ENCODE measurements at regions not wholly inside any gene's neighbourhood (a gene's known extent, or its start where the extent isn't known, plus 50 kb on each side); places are given as distances from the start of the nearest gene placed in this dataset.

- FAIRE-seq (no peak), DNase-seq (no peak)
- Histone ChIP-seq H3K4me1 (ENCODE audit: control insufficient read depth in 2 of 3, insufficient read depth in 2 of 3, low read depth in 1 of 3, low read length in 3 of 3) (peaks cover under 1 to 6% (median 3%) of the 10 kb centered on the region in 3 donors), H3K27ac (ENCODE audit: low read depth in 2 of 2, low read length in 2 of 2) (no peak overlapping the region), H3K4me3 (ENCODE audit: low read length in 3 of 3) (no peak overlapping the region), H3K9me3 (ENCODE audit: control insufficient read depth in 2 of 3, insufficient read depth in 1 of 3, low read length in 3 of 3) (no peaks in the 10 kb centered on the region), H3K36me3 (ENCODE audit: control insufficient read depth in 2 of 3, insufficient read depth in 3 of 3, low read length in 3 of 3) (no peaks in the 10 kb centered on the region), H3K27me3 (ENCODE audit: control insufficient read depth, insufficient read depth, low read length) (no peaks in the 10 kb centered on the region), H3K9ac (ENCODE audit: low read length in 3 of 3) (no peak overlapping the region)
- TF ChIP-seq CTCF (IDR thresholded peaks at IDR 0.05; ENCODE audit: borderline replicate concordance, extremely low read depth, insufficient read depth): no peak
- intact Hi-C loops (cut with DNase I): no loop called here
These were observed 117.9 kb upstream of the DAB2 start for GRCh38 chr5:39542511-39543285.

DNA sequence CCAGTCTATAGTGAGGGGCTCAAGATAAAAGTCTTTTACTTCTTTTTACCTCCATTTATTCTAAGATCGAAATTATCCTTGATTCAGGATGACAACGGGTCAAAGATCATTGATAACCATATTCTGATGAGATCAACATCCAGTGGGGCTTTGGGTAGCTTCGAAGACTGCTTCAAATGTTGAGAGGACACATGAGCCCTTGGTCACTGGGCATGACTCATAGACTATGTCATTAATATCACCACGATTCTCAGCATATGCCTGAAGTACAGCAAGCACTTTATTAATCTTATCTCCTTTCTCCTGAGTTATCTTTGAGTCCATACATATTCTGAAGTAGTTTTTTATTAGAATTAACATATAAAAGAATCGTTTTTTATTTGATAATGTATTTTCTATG lies 117.1 kb upstream of the DAB2 start:
- no peaks in the 10 kb centered on the region for H3K9me3 ChIP-seq (ENCODE audit: control insufficient read depth in 2 of 3, insufficient read depth in 1 of 3, low read length in 3 of 3)
- no peaks in the 10 kb centered on the region for H3K27me3 ChIP-seq (ENCODE audit: control insufficient read depth, insufficient read depth, low read length)
- peaks cover 0 to 3% (median under 1%) of the 10 kb centered on the region in 3 donors for H3K4me1 ChIP-seq (ENCODE audit: control insufficient read depth in 2 of 3, insufficient read depth in 2 of 3, low read depth in 1 of 3, low read length in 3 of 3)
- no peaks in the 10 kb centered on the region for H3K36me3 ChIP-seq (ENCODE audit: control insufficient read depth in 2 of 3, insufficient read depth in 3 of 3, low read length in 3 of 3)
- no peak overlapping the region for H3K9ac ChIP-seq (ENCODE audit: low read length in 3 of 3)
- FAIRE-seq (no peak), DNase-seq (no peak)
- intact Hi-C loops (cut with DNase I): no loop called here
- H3K4me3 ChIP-seq (ENCODE audit: low read length in 3 of 3): no peak overlapping the region
- no peak overlapping the region for H3K27ac ChIP-seq (ENCODE audit: low read depth in 2 of 2, low read length in 2 of 2)
- no peak for TF ChIP-seq CTCF (IDR thresholded peaks at IDR 0.05; ENCODE audit: borderline replicate concordance, extremely low read depth, insufficient read depth)

GRCh38 chr5:39539470-39539869 lies 114.7 kb upstream of the DAB2 start:
- Histone ChIP-seq H3K36me3 (ENCODE audit: control insufficient read depth in 2 of 3, insufficient read depth in 3 of 3, low read length in 3 of 3) (no peaks in the 10 kb centered on the region), H3K27me3 (ENCODE audit: control insufficient read depth, insufficient read depth, low read length) (no peaks in the 10 kb centered on the region), H3K27ac (ENCODE audit: low read depth in 2 of 2, low read length in 2 of 2) (no peak overlapping the region), H3K4me3 (ENCODE audit: low read length in 3 of 3) (no peak overlapping the region), H3K9me3 (ENCODE audit: control insufficient read depth in 2 of 3, insufficient read depth in 1 of 3, low read length in 3 of 3) (no peaks in the 10 kb centered on the region), H3K9ac (ENCODE audit: low read length in 3 of 3) (no peak overlapping the region), H3K4me1 (ENCODE audit: control insufficient read depth in 2 of 3, insufficient read depth in 2 of 3, low read depth in 1 of 3, low read length in 3 of 3) (peaks cover 0 to 3% (median 0%) of the 10 kb centered on the region in 3 donors)
- intact Hi-C loops (cut with DNase I): no loop called here
- no peak for TF ChIP-seq CTCF (IDR thresholded peaks at IDR 0.05; ENCODE audit: borderline replicate concordance, extremely low read depth, insufficient read depth)
- no peak for DNase-seq
- no peak for FAIRE-seq
